ENCODE measurements at regions not wholly inside any gene's neighbourhood (a gene's known extent, or its start where the extent isn't known, plus 50 kb on each side); places are given as distances from the start of the nearest gene placed in this dataset.

DNA sequence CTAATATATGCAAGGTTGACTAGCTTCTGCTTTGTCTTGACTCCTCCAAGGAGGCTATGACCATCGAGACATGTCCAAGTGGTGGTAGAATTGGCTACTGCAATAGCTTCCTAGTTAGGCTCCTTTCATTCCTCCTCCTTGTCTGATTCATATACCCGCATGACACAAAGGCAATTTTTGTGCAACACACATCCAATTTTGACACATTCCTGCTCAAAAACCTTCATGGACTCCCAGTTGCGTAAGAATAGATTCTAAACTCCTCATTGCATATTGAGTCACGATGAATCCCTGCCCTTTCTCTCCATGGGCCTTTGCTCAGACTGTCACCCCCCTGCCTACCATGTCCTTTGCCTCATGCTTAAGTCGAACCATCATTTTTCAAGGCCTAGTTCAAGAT lies 344.5 kb downstream of the ACTL7B start:
- TF ChIP-seq, protein P1, sequence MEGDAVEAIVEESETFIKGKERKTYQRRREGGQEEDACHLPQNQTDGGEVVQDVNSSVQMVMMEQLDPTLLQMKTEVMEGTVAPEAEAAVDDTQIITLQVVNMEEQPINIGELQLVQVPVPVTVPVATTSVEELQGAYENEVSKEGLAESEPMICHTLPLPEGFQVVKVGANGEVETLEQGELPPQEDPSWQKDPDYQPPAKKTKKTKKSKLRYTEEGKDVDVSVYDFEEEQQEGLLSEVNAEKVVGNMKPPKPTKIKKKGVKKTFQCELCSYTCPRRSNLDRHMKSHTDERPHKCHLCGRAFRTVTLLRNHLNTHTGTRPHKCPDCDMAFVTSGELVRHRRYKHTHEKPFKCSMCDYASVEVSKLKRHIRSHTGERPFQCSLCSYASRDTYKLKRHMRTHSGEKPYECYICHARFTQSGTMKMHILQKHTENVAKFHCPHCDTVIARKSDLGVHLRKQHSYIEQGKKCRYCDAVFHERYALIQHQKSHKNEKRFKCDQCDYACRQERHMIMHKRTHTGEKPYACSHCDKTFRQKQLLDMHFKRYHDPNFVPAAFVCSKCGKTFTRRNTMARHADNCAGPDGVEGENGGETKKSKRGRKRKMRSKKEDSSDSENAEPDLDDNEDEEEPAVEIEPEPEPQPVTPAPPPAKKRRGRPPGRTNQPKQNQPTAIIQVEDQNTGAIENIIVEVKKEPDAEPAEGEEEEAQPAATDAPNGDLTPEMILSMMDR (IDR thresholded peaks at IDR 0.05), result no peak
- TF ChIP-seq EZH2 (IDR thresholded peaks at IDR 0.05; ENCODE audit: borderline replicate concordance, insufficient read depth, low read depth, low read length, poor library complexity, severe bottlenecking), result no peak

Measured in B cell (primary cell).